Gastroesophageal sphincter (tissue), 3 donors: ENCODE measurements at regions not wholly inside any gene's neighbourhood (a gene's known extent, or its start where the extent isn't known, plus 50 kb on each side); places are given as distances from the start of the nearest gene placed in this dataset.

ENCODE experiments used
- CTCF ChIP-seq, 4 experiments: fragments of 200-600 bp in 2 of 4; fragments of 450-650 bp in 2 of 4; sonication (generic) in 1 of 4; IDR thresholded peaks; one replicate each; pipeline ENCODE4 v1.5.1; 2017 to 2019; ENCODE audit warnings: antibody characterized with exemption in 4 of 4, mild to moderate bottlenecking in 2 of 4, moderate library complexity in 2 of 4
- EP300 ChIP-seq: sonication (generic); formaldehyde crosslinking; IDR thresholded peaks from one replicate; pipeline ENCODE4 v1.6.1; 2017; ENCODE audit warnings: antibody characterized with exemption, mild to moderate bottlenecking

GRCh38 chr5:125537661-125538060 lies 791.2 kb upstream of the ZNF608 start:
- TF ChIP-seq CTCF (IDR thresholded peaks at IDR 0.05) (no peak), EP300 (no peak)
